COLO829 (cell line): ENCODE measurements at regions not wholly inside any gene's neighbourhood (a gene's known extent, or its start where the extent isn't known, plus 50 kb on each side); places are given as distances from the start of the nearest gene placed in this dataset.

ENCODE experiments used
- DNase-seq: peaks from one replicate; pipeline ENCODE4 v3.0.0; 2012; ENCODE audit warnings: low spot score

- no peak for DNase-seq
These were observed 210.9 kb downstream of the ZC3H11B start for GRCh38 chr1:219401724-219402625.

GRCh38 chr1:219399446-219399845 lies 213.5 kb downstream of the ZC3H11B start:
- DNase-seq = no peak

- DNase-seq = no peak
These were observed 214.0 kb downstream of the ZC3H11B start for GRCh38 chr1:219398815-219399396.

- no peak for DNase-seq
These were observed 215.4 kb downstream of the ZC3H11B start for GRCh38 chr1:219397511-219397910.

- DNase-seq = no peak
These were observed 217.6 kb downstream of the LYPLAL1 start for GRCh38 chr1:219391297-219391696.

GRCh38 chr1:219387211-219387610 lies 213.5 kb downstream of the LYPLAL1 start:
- no peak for DNase-seq

GRCh38 chr1:219385787-219386427 lies 212.2 kb downstream of the LYPLAL1 start:
- DNase-seq = peak; percentile 59

- DNase-seq = no peak
These were observed 209.6 kb downstream of the LYPLAL1 start for GRCh38 chr1:219383281-219383680.

- no peak for DNase-seq
These were observed 207.7 kb downstream of the LYPLAL1 start for GRCh38 chr1:219381396-219381795.

GRCh38 chr1:219380463-219380862 lies 206.8 kb downstream of the LYPLAL1 start:
- DNase-seq = no peak

GRCh38 chr1:219379691-219380090 lies 206.0 kb downstream of the LYPLAL1 start:
- peak; percentile 56 for DNase-seq

- no peak for DNase-seq
These were observed 201.0 kb downstream of the LYPLAL1 start for GRCh38 chr1:219374636-219375035.

GRCh38 chr1:219374046-219374566 lies 200.4 kb downstream of the LYPLAL1 start:
- no peak for DNase-seq

GRCh38 chr1:219373616-219373935 lies 199.9 kb downstream of the LYPLAL1 start:
- DNase-seq = no peak

- DNase-seq = no peak
These were observed 199.4 kb downstream of the LYPLAL1 start for GRCh38 chr1:219372916-219373615.

- no peak for DNase-seq
These were observed 197.8 kb downstream of the LYPLAL1 start for GRCh38 chr1:219371471-219371870.

GRCh38 chr1:219367496-219367895 lies 193.8 kb downstream of the LYPLAL1 start:
- no peak for DNase-seq

GRCh38 chr1:219365451-219365850 lies 191.8 kb downstream of the LYPLAL1 start:
- DNase-seq = no peak

- no peak for DNase-seq
These were observed 189.0 kb downstream of the LYPLAL1 start for GRCh38 chr1:219362702-219363101.

- DNase-seq = no peak
These were observed 185.4 kb downstream of the LYPLAL1 start for GRCh38 chr1:219359126-219359525.

GRCh38 chr1:219358080-219358479 lies 184.4 kb downstream of the LYPLAL1 start:
- DNase-seq = no peak

GRCh38 chr1:219354962-219355361 lies 181.3 kb downstream of the LYPLAL1 start:
- no peak for DNase-seq
